Panc1 (cell line): ENCODE measurements at regions not wholly inside any gene's neighbourhood (a gene's known extent, or its start where the extent isn't known, plus 50 kb on each side); places are given as distances from the start of the nearest gene placed in this dataset.

Experiments
- ATAC-seq: fragments of 200-7000 bp; cut with Tn5 transposase; 2 replicates; pipeline ENCODE4 v1.9.1; 2020; ENCODE audit warnings: mild to moderate bottlenecking, moderate library complexity
- BruUV-seq: library from RNA; stranded (reverse); fragments of 400-500 nt; replicated peaks from 2 replicates; lab custom pipeline; 2021; lab: Mats Ljungman, UMichigan
- CTCF ChIA-PET: fragments of 300-600 bp; sonication (Branson Sonifier 250); formaldehyde crosslinking; loops from one replicate; lab custom pipeline; 2022; ENCODE audit warnings: antibody characterized with exemption; lab: Charles Lee
- POLR2A ChIA-PET: fragments of 300-600 bp; sonication (Branson Sonifier 250); formaldehyde crosslinking; loops from one replicate; lab custom pipeline; 2022; ENCODE audit warnings: antibody characterized with exemption; lab: Charles Lee
- DNase-seq: peaks from one replicate; pipeline ENCODE4 v3.0.0-alpha.2; 2010; ENCODE audit warnings: low read depth, low spot score
- H3K27ac ChIP-seq: 2 replicates; pipeline ENCODE4 v1.5.1; 2011; ENCODE audit warnings: mild to moderate bottlenecking, low read length, inconsistent platforms
- H3K27me3 ChIP-seq: fragments of 200-500 bp; sonication (Bioruptor generic); 2 replicates; pipeline ENCODE4 v1.6.0; 2014; ENCODE audit warnings: low read length, inconsistent platforms; ENCODE audit not compliant: control insufficient read depth, insufficient read depth
- H3K36me3 ChIP-seq: fragments of 200-500 bp; sonication (Bioruptor generic); 2 replicates; pipeline ENCODE4 v1.5.1; 2014; ENCODE audit warnings: inconsistent platforms, mild to moderate bottlenecking, low read length, moderate library complexity; ENCODE audit not compliant: control insufficient read depth, insufficient read depth
- H3K4me1 ChIP-seq: 2 replicates; pipeline ENCODE4 v1.5.1; 2011; ENCODE audit warnings: inconsistent platforms, mild to moderate bottlenecking, low read length, moderate library complexity; ENCODE audit not compliant: control insufficient read depth, insufficient read depth
- H3K4me3 ChIP-seq, 2 experiments: 2 replicates each; pipeline ENCODE4 v1.5.1; 2011 to 2012; ENCODE audit warnings: low read depth in 2 of 2, low read length in 2 of 2, mild to moderate bottlenecking in 2 of 2, inconsistent platforms in 1 of 2, moderate library complexity in 1 of 2
- H3K9me3 ChIP-seq: fragments of 200-500 bp; sonication (Bioruptor generic); 2 replicates; pipeline ENCODE4 v1.5.1; 2014; ENCODE audit warnings: low read depth, mild to moderate bottlenecking, inconsistent platforms, low read length, moderate library complexity; ENCODE audit not compliant: control insufficient read depth, insufficient read depth
- SIN3A ChIP-seq: IDR thresholded peaks from 2 replicates; pipeline ENCODE4 v1.6.1; 2012; ENCODE audit warnings: low read depth, mild to moderate bottlenecking, low read length, moderate library complexity, borderline replicate concordance; ENCODE audit not compliant: insufficient read depth
- TCF7L2 ChIP-seq: IDR thresholded peaks from 2 replicates; pipeline ENCODE4 v1.6.1; 2011; ENCODE audit warnings: mild to moderate bottlenecking, low read depth, low read length, inconsistent platforms
- in situ Hi-C: cut with HindIII; loops from 2 replicates; pipeline ENCODE4 v1.10.0; 2016; ENCODE audit warnings: low sequenced_read_pairs, low pct_unique_long_range_greater_than_20kb
- intact Hi-C: fragments of 100-400 bp; cut with micrococcal nuclease; formaldehyde crosslinking; loops from one replicate; pipeline ENCODE4 v1.10.0; 2022; ENCODE audit not compliant: unreplicated experiment
- TF ChIP-seq, protein P1 (sequence below): fragments of 450-650 bp; IDR thresholded peaks from 2 replicates; pipeline ENCODE4 v1.5.1; 2017; ENCODE audit warnings: mild to moderate bottlenecking
- TF ChIP-seq, protein P2 (sequence below), 2 experiments: IDR thresholded peaks; 2 replicates each; pipeline ENCODE4 v1.6.1; 2011 to 2012; ENCODE audit warnings: low read depth in 2 of 2, control low read depth in 1 of 2, low read length in 1 of 2, mild to moderate bottlenecking in 1 of 2, moderate library complexity in 1 of 2; ENCODE audit not compliant: insufficient read depth in 1 of 2

DNA sequence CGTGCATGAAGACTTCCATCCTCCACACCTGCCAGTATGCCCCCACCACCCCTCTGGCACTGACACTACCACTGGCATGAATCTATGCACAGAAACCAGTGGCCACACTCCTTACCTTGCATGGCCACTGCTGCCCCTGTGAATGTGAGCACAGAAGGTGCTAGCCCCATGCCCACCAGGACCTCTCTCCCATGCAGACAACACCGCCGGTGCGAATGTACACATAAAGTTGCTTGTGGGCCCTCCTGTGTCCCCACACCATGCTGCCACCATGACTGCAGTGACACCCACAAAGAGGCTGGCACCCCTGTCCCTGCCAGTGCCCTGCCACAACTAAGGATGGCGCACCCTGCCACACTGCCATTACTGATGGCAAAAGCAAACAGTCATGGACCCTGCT is 289.5 kb upstream of the KCND2 start:
- ATAC-seq: no peak
- CTCF ChIA-PET: no interaction called here
- BruUV-seq: no TSS peak
- H3K4me3 ChIP-seq: no peak overlapping the region
- H3K4me1 ChIP-seq: no peaks in the 10 kb centered on the region
- in situ Hi-C loops (no loop called here), intact Hi-C loops (no loop called here)
- no peak overlapping the region for H3K27ac ChIP-seq
- POLR2A ChIA-PET: no interaction called here
- TF ChIP-seq TCF7L2 (no peak), SIN3A (no peak)
- TF ChIP-seq, protein P1, sequence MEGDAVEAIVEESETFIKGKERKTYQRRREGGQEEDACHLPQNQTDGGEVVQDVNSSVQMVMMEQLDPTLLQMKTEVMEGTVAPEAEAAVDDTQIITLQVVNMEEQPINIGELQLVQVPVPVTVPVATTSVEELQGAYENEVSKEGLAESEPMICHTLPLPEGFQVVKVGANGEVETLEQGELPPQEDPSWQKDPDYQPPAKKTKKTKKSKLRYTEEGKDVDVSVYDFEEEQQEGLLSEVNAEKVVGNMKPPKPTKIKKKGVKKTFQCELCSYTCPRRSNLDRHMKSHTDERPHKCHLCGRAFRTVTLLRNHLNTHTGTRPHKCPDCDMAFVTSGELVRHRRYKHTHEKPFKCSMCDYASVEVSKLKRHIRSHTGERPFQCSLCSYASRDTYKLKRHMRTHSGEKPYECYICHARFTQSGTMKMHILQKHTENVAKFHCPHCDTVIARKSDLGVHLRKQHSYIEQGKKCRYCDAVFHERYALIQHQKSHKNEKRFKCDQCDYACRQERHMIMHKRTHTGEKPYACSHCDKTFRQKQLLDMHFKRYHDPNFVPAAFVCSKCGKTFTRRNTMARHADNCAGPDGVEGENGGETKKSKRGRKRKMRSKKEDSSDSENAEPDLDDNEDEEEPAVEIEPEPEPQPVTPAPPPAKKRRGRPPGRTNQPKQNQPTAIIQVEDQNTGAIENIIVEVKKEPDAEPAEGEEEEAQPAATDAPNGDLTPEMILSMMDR: no peak
- TF ChIP-seq, protein P2, sequence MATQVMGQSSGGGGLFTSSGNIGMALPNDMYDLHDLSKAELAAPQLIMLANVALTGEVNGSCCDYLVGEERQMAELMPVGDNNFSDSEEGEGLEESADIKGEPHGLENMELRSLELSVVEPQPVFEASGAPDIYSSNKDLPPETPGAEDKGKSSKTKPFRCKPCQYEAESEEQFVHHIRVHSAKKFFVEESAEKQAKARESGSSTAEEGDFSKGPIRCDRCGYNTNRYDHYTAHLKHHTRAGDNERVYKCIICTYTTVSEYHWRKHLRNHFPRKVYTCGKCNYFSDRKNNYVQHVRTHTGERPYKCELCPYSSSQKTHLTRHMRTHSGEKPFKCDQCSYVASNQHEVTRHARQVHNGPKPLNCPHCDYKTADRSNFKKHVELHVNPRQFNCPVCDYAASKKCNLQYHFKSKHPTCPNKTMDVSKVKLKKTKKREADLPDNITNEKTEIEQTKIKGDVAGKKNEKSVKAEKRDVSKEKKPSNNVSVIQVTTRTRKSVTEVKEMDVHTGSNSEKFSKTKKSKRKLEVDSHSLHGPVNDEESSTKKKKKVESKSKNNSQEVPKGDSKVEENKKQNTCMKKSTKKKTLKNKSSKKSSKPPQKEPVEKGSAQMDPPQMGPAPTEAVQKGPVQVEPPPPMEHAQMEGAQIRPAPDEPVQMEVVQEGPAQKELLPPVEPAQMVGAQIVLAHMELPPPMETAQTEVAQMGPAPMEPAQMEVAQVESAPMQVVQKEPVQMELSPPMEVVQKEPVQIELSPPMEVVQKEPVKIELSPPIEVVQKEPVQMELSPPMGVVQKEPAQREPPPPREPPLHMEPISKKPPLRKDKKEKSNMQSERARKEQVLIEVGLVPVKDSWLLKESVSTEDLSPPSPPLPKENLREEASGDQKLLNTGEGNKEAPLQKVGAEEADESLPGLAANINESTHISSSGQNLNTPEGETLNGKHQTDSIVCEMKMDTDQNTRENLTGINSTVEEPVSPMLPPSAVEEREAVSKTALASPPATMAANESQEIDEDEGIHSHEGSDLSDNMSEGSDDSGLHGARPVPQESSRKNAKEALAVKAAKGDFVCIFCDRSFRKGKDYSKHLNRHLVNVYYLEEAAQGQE (IDR thresholded peaks at IDR 0.05; ENCODE audit: insufficient read depth in 1 of 2, low read depth in 2 of 2, low read length in 1 of 2): no peak
- H3K36me3 ChIP-seq: no peaks in the 10 kb centered on the region
- DNase-seq: no peak
- no peaks in the 10 kb centered on the region for H3K27me3 ChIP-seq
- no peaks in the 10 kb centered on the region; the same call in 1 of the 2 replicates for H3K9me3 ChIP-seq

DNA sequence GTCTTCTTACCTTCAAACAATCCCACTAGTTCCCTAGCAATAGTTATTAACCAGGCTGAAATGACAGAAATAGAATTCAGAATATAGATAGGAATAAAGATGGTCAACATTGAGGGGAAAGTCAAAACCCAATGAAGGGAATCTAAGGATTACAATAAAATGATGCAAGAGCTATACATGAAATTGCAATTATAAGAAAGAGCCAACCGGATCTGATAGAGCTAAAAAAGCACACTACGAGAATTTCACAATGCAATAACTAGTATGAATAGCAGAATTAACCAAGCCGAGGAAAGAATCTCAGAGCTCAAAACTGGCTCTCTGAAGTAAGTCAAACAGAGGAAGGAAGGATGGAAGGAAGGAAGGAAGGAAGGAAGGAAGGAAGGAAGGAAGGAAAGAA is 288.7 kb upstream of the KCND2 start:
- Histone ChIP-seq H3K27ac (no peak overlapping the region), H3K4me3 (no peak overlapping the region), H3K4me1 (no peaks in the 10 kb centered on the region), H3K27me3 (no peaks in the 10 kb centered on the region), H3K9me3 (no peaks in the 10 kb centered on the region), H3K36me3 (no peaks in the 10 kb centered on the region)
- in situ Hi-C loops: no loop called here
- no TSS peak for BruUV-seq
- ATAC-seq: no peak
- POLR2A ChIA-PET: no interaction called here
- TF ChIP-seq, protein P1: no peak
- TF ChIP-seq, protein P2 (IDR thresholded peaks at IDR 0.05; ENCODE audit: insufficient read depth in 1 of 2, low read depth in 2 of 2, low read length in 1 of 2): no peak
- intact Hi-C loops: no loop called here
- no peak for DNase-seq
- CTCF ChIA-PET: no interaction called here
